Mucosa of gallbladder (tissue), 1 donor: ENCODE measurements at regions not wholly inside any gene's neighbourhood (a gene's known extent, or its start where the extent isn't known, plus 50 kb on each side); places are given as distances from the start of the nearest gene placed in this dataset.

Experiments
- DNase-seq: peaks from one replicate; pipeline ENCODE4 v3.0.0-alpha.2; 2020; ENCODE audit warnings: low spot score
- donor health status: DM: no; HTN: no; CAD: no.

DNA sequence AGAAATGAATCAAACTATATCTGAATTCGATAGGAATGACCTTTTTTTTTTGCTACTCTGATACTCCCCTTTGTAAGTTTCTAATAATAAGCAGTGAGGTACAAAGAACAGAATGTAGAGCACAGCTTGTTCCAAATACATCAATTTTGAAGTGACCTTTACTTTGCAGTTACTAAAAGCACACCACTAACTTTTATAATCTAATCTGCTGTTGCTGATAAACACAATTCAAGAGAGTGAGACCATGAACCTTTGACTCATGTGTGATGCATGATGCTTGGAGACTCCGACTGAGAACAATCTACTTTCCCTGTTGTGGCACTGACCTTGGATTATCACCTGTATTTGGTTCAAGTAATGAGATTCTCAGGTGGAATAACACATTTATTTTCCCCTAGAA is 91.6 kb upstream of the GNPDA2 start:
- no peak for DNase-seq

DNA sequence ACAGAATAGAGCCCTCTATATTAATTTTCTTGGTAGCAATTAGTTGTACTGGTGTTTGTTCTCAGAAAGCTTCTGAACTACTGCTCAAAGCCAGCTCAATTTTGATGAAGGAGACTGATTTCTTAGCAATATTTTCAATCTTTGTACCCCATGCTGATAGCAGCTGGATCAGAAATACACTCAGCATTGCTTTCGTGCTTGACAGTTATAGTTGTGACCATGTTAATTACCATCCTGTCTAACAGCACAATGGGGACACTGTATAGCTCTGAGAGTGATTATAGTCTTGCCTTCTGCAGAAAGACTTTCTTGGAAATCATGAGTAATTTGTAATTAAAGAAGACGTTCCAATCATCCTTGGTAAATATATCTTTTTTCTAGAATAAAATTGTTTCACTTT is 79.7 kb upstream of the GNPDA2 start:
- no peak for DNase-seq

DNA sequence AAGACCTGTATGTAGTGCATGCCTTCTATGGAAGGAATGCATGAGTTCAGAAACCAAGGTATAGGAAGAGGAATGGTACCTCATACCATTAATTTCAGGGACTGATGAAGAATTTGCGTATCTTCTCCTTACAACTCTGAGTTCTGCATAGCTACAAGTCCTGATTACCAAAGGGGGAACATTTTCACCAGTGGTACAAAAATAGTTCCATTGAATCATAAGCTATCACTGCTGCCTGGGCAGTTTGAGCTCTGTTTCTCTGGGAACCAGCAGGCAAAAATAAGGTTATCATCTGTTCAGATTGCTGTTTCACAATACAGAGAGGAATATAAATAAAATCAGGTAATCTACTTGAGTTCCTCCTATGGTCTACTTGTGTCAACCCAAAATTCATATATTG is 77.9 kb upstream of the GNPDA2 start:
- DNase-seq = no peak

DNA sequence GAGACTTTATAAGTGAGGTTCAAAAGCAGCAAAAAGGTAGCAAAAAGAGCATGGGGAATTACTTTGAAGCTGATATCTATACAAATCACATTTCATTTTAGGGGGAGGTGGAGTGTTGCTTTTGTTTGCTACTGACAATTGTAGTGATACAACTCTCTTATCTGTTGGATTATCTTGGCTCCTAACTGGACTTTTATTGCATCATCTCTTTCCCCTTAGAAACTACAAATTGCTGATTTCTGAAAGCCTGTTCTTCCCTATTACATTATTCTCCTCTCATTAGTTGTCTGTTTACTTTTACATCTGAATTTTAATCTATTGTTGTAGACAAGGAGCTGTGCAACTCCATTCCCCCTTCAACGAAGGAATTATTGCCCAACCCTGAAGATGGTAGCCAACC is 75.0 kb upstream of the GNPDA2 start:
- DNase-seq = no peak

DNA sequence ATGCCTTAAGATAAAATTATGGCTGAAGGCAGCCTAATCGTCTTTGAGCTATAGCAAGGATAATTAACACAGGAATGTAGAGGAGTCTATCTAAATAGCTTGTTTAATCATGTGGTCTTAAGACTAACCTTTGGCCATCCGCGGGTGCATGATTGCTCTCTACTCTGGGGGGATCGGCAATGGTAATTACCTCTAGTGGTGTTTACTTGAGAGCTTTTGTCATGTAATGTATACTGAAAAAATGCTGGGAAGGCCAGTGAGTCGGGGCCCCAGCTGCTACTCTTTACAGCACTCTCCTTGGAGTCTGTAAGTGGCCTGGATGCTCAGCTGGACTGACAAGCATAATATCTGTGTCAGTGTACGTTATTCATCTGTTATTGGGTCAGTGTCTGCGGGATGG is 65.5 kb upstream of the GNPDA2 start:
- DNase-seq = no peak

DNA sequence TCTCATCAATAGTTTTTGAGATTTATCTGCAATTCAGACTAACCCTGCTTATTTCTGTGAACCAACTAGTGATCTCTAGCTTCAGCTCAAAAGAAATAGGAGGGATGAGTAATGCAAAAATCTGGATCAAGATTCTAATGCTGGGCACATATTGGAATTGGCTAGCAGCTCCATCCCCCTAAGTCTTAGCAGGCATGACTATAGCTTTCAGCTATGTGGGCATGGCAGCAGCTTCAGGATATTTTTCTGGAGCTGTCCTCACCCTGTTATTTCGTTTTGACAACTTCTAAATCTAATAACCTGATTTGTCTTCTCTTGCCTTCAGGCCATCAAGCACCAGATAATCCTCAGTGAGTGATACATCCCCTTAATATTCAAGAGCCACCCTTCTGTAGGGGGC is 50.8 kb upstream of the GNPDA2 start:
- DNase-seq = no peak
